Common myeloid progenitor, CD34-positive (primary cell): ENCODE measurements at regions not wholly inside any gene's neighbourhood (a gene's known extent, or its start where the extent isn't known, plus 50 kb on each side); places are given as distances from the start of the nearest gene placed in this dataset.

ENCODE experiments used
- CTCF ChIA-PET: fragments of 350-600 bp; sonication (Branson Sonifier 250); formaldehyde crosslinking; loops from one replicate; lab custom pipeline; 2021; ENCODE audit warnings: antibody characterized with exemption; lab: Charles Lee
- POLR2A ChIA-PET: fragments of 350-600 bp; sonication (Branson Sonifier 250); formaldehyde crosslinking; loops from one replicate; lab custom pipeline; 2021; ENCODE audit warnings: antibody characterized with exemption; lab: Charles Lee
- DNase-seq, 3 donors: peaks; one replicate each; pipeline versions ENCODE4 v3.0.0 to v3.0.0-alpha.2; 2013
- H3K27ac ChIP-seq, 2 experiments: 1 replicate in 1 of 2; 2 replicates in 1 of 2; pipeline ENCODE4 v1.7.0; 2013; ENCODE audit warnings: inconsistent platforms in 2 of 2, low read length in 2 of 2, mild to moderate bottlenecking in 2 of 2, low read depth in 1 of 2, moderate library complexity in 1 of 2; ENCODE audit not compliant: severe bottlenecking in 2 of 2, insufficient read depth in 1 of 2, poor library complexity in 1 of 2
- H3K27me3 ChIP-seq, 5 experiments: replicated peaks in 2 of 5; 1 replicate in 3 of 5; 2 replicates in 2 of 5; pipeline versions ENCODE4 v1.6.1 to v1.7.0; 2013; ENCODE audit warnings: low read length in 4 of 5, mild to moderate bottlenecking in 2 of 5, moderate library complexity in 2 of 5, inconsistent platforms in 1 of 5; ENCODE audit not compliant: insufficient read depth in 5 of 5, control insufficient read depth in 4 of 5
- H3K36me3 ChIP-seq, 4 experiments: 1 replicate in 2 of 4; 2 replicates in 2 of 4; pipeline versions ENCODE4 v1.6.1 to v1.7.0; 2013; ENCODE audit warnings: low read length in 3 of 4, control low read depth in 1 of 4, mild to moderate bottlenecking in 1 of 4; ENCODE audit not compliant: control insufficient read depth in 4 of 4, insufficient read depth in 4 of 4
- H3K4me1 ChIP-seq, 4 experiments: 1 replicate in 3 of 4; 2 replicates in 1 of 4; pipeline versions ENCODE4 v1.6.1 to v1.7.1; 2013; ENCODE audit warnings: low read length in 3 of 4, mild to moderate bottlenecking in 3 of 4, control low read depth in 1 of 4, inconsistent platforms in 1 of 4, moderate library complexity in 1 of 4; ENCODE audit not compliant: control insufficient read depth in 4 of 4, insufficient read depth in 4 of 4; ENCODE audit errors: control extremely low read depth in 1 of 4
- H3K4me3 ChIP-seq, 7 experiments: 1 replicate in 4 of 7; 2 replicates in 3 of 7; pipeline versions ENCODE4 v1.5.1 to v1.7.0; 2013; ENCODE audit warnings: mild to moderate bottlenecking in 7 of 7, low read length in 6 of 7, moderate library complexity in 6 of 7, inconsistent platforms in 2 of 7, low read depth in 2 of 7, control low read depth in 1 of 7; ENCODE audit not compliant: insufficient read depth in 4 of 7, control insufficient read depth in 1 of 7; ENCODE audit errors: extremely low read depth in 1 of 7
- H3K9me3 ChIP-seq, 5 experiments: 1 replicate in 4 of 5; 2 replicates in 1 of 5; pipeline versions ENCODE4 v1.6.1 to v1.7.1; 2013; ENCODE audit warnings: low read length in 4 of 5, mild to moderate bottlenecking in 2 of 5, inconsistent platforms in 1 of 5, low read depth in 1 of 5, moderate library complexity in 1 of 5; ENCODE audit not compliant: control insufficient read depth in 4 of 5, insufficient read depth in 2 of 5; ENCODE audit errors: control extremely low read depth in 1 of 5
- WGBS: methylation state at CpG from one replicate; pipeline ENCODE4 v1.1.5; 2013; ENCODE audit not compliant: insufficient coverage; 5-methylcytosine and 5-hydroxymethylcytosine counted together

DNA sequence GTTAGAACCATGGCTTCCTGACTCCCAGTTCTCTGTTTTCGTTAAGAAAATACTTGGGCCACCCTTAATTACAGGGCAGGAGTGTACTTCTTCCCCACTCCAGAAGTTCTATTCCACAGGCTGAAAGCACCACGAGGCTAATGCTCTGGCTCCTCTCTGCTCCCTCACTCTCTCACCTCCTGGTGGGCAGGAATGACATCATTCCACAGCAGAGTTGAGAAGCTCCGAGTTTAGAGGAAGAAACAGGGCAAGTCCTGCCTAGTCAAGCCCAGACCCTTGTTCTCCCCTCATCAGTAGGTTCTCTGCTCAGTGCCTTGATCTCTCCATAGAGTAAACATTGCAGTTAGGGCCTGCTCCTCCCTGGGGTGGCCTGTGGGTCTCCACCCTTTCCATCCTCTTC, 343.8 kb upstream of the CLNK start:
- Histone ChIP-seq H3K36me3 (no peaks in the 10 kb centered on the region), H3K27ac (no peak overlapping the region), H3K9me3 (peaks cover 0 to 6% (median 5%) of the 10 kb centered on the region in 5 experiments), H3K27me3 (no peaks in the 10 kb centered on the region), H3K4me1 (no peaks in the 10 kb centered on the region), H3K4me3 (no peak overlapping the region)
- no peak for DNase-seq
- ChIA-PET CTCF (interaction anchor here (0.5 kb wide), 1 partner anchor 1701 kb away, joined by 3 read pairs; no protein-coding TSS in a partner anchor), POLR2A (no interaction called here)
- WGBS = 96% methylated on average over 3 of the region's 3 CpGs

DNA sequence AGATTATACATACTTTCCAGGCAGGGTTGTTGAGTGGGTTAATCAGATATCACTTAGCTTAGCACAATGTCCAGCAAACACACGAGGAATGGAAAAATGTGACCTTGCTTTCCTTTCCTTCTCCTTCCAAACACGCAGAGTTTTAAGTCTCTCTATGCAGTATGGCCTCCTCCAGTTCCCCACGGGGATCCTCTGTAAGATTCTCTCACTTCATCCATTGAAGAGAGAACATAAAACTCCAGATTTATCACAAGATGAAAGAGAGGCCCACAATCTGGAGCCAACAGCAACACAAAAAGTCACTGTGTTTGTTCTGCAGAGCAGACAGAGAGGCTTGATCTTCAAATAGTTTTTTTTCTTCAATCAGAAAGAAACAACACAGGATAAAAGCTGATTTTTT, 336.8 kb upstream of the CLNK start:
- WGBS = 100% methylated on average over 2 of the region's 3 CpGs
- Histone ChIP-seq H3K9me3 (no peaks in the 10 kb centered on the region), H3K27ac (no peak overlapping the region), H3K27me3 (no peaks in the 10 kb centered on the region), H3K36me3 (no peaks in the 10 kb centered on the region), H3K4me3 (no peak overlapping the region), H3K4me1 (no peaks in the 10 kb centered on the region)
- ChIA-PET CTCF (no interaction called here), POLR2A (interaction anchor here (0.7 kb wide), 1 partner anchor 158 kb away, joined by 3 read pairs; no protein-coding TSS in a partner anchor)
- no peak for DNase-seq

DNA sequence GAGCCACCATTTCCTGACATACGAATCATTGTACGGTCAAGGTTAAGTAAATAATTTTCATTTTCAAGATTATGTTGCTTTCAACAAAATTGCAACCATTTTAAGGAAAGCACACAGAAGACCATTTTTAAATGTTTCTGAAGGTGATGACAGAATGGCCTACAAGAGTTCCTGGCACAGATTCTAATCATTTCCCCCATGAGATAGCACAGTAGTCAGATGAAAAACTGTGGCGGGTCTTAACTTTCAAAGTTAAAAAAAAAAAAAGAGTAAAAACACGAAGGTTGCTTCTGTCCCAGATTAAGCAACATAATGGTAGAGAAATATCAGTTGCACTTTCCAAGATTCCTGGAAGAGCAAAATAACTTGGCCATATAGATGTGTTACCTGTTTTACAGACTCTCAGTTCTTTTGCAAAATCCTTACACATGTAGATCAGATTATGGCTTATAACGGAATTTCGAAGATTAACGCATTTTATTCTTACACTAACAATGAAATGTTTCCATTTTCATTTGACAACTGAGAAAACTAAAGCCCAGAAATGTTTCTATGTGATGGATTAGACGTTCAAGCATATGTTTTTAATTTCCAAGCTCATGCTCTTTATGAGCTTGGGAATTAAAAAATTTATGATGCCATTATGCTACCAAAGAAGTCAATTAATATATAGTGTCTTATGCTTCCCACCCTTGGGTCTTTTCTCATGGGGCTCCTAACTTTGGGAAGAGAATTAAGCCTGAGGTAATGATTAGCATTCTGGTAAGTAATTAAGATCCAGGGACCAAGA, 335.1 kb upstream of the CLNK start:
- no peaks in the 10 kb centered on the region for H3K36me3 ChIP-seq
- CTCF ChIA-PET = no interaction called here
- POLR2A ChIA-PET = no interaction called here
- no peaks in the 10 kb centered on the region for H3K4me1 ChIP-seq
- no peak overlapping the region for H3K4me3 ChIP-seq
- H3K27ac ChIP-seq = no peak overlapping the region
- peak in 1 of 3 donors; percentile 4 for DNase-seq
- WGBS = 40% methylated on average over 1 of the region's 8 CpGs
- H3K27me3 ChIP-seq = no peaks in the 10 kb centered on the region
- no peaks in the 10 kb centered on the region for H3K9me3 ChIP-seq

DNA sequence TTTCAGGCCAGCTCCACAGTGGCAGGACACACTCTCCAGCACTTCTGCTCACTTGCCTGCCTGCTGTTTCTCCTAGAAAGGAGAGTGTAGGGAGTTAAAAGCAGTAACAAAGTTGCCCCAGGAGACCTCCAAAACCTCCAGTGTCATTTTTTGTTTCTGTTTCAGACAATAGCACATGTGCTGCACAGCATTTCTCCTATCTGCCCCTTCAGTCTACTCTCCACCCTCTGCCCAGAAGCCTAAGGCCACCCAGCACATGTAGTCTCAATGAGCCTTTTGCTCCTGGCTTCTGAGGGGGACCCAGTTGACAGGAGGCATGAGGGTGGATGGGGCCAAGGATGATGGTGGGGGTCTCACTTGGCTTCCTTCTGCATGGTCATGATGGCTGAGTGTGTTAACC, 329.6 kb upstream of the CLNK start:
- H3K27ac ChIP-seq = no peak overlapping the region
- H3K36me3 ChIP-seq = no peaks in the 10 kb centered on the region
- CTCF ChIA-PET = no interaction called here
- DNase-seq = no peak
- POLR2A ChIA-PET = no interaction called here
- H3K4me3 ChIP-seq = no peak overlapping the region
- no peaks in the 10 kb centered on the region for H3K9me3 ChIP-seq
- no peaks in the 10 kb centered on the region for H3K27me3 ChIP-seq
- H3K4me1 ChIP-seq = no peaks in the 10 kb centered on the region

DNA sequence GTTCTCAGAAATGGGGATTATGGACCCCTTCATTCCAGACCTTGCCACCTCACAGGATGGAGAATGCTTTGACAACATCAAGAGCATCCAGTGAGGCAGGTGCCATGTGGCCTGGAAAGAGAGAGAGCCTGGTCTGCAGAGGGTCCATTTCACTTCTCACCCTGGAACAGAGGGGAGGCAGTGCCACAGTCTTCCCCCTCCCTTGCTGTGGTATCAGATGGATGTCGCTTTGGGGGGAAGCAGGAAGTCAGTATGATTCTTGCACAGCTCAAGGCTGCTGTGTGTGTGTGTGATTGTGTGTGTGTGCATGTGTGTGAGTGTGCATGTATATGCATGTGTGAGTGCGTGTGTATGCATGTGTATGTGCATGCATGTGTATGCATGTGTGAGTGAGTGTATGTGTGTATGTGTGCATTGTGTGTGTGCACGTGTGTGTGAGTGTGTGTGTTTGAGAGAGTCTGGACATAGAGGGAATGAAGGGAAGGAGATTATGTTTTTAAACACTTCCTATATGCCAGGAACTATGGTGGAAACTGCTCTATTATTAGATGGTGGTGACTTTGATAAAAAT, 328.6 kb upstream of the CLNK start:
- DNase-seq = peak in 1 of 3 donors; percentile 15
- 51% methylated on average over 2 of the region's 3 CpGs for WGBS
- no peaks in the 10 kb centered on the region for H3K36me3 ChIP-seq
- ChIA-PET POLR2A (no interaction called here), CTCF (no interaction called here)
- no peak overlapping the region for H3K27ac ChIP-seq
- H3K4me3 ChIP-seq = no peak overlapping the region
- H3K27me3 ChIP-seq = no peaks in the 10 kb centered on the region
- H3K4me1 ChIP-seq = no peaks in the 10 kb centered on the region
- peaks cover 0 to 7% (median 0%) of the 10 kb centered on the region in 5 experiments for H3K9me3 ChIP-seq

DNA sequence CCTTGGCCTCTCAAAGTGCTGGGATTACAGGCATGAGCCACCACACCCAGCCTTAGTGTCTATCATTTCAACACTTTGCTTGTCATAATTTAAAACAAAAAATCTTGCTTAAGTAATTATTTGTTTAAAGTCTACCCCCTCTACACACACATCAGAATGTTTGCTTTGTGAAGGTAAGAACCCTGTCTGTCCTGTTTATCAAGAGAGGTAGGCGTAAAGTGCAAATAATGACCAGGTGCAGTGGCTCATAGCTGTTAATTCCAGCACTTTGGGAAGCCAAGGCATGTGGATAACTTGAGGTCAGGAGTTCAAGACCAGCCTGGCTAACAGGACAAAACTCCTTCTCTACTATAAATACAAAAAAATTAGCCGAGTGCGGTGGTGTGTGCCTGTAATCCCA, 326.7 kb upstream of the CLNK start:
- Histone ChIP-seq H3K4me1 (no peaks in the 10 kb centered on the region), H3K27me3 (no peaks in the 10 kb centered on the region), H3K36me3 (no peaks in the 10 kb centered on the region), H3K27ac (no peak overlapping the region), H3K9me3 (peaks cover 0 to 7% (median 0%) of the 10 kb centered on the region in 5 experiments), H3K4me3 (no peak overlapping the region)
- ChIA-PET CTCF (no interaction called here), POLR2A (no interaction called here)
- no peak for DNase-seq
- WGBS = 100% methylated on average over 1 of the region's 3 CpGs

DNA sequence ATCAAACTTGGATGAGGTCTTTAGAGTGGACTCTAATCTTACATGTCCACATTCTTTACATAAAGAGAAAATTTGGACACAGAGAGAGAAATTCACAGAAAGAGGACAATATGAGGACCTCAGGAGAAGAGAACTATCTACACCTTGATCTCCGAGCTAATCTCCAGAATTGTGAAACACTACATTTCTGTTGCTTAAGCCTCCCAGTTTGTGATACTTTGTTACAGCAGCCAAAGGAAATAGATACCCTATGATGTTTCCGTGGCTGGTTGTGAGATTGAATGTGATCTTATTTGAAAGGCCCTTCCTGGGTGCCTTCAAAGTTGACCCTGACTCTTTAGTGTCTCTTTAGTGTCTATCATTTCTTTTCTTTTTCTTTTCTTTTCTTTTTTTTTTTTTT, 326.1 kb upstream of the CLNK start:
- Histone ChIP-seq H3K9me3 (peaks cover 0 to 7% (median 0%) of the 10 kb centered on the region in 5 experiments), H3K27ac (no peak overlapping the region), H3K4me3 (no peak overlapping the region), H3K27me3 (no peaks in the 10 kb centered on the region), H3K36me3 (no peaks in the 10 kb centered on the region), H3K4me1 (peaks cover 0 to under 1% (median 0%) of the 10 kb centered on the region in 4 experiments)
- 89% methylated on average over 1 of the region's 2 CpGs for WGBS
- no peak for DNase-seq
- ChIA-PET POLR2A (no interaction called here), CTCF (no interaction called here)
